GM12873 (cell line): ENCODE measurements at regions not wholly inside any gene's neighbourhood (a gene's known extent, or its start where the extent isn't known, plus 50 kb on each side); places are given as distances from the start of the nearest gene placed in this dataset.
A peak's percentile ranks its signal among the peaks of the same experiment; 100 is the strongest.

ENCODE experiments used
- CTCF ChIP-seq: IDR thresholded peaks from 2 replicates; pipeline ENCODE4 v1.5.1; 2012; ENCODE audit warnings: low read depth, mild to moderate bottlenecking, moderate library complexity, low read length, control low read depth; ENCODE audit not compliant: insufficient read depth; ENCODE audit errors: missing control alignments

GRCh38 chr1:50348449-50349241 is 74.6 kb downstream of the DMRTA2 start:
- TF ChIP-seq CTCF = peak; percentile 87

GRCh38 chr1:50347933-50348332 is 75.3 kb downstream of the DMRTA2 start:
- no peak for TF ChIP-seq CTCF

- TF ChIP-seq CTCF = no peak
These were observed 76.6 kb downstream of the DMRTA2 start for GRCh38 chr1:50346621-50347020.

- no peak for TF ChIP-seq CTCF
These were observed 79.9 kb downstream of the DMRTA2 start for GRCh38 chr1:50343323-50343722.

- no peak for TF ChIP-seq CTCF
These were observed 80.7 kb downstream of the DMRTA2 start for GRCh38 chr1:50342525-50342924.

- TF ChIP-seq CTCF = no peak
These were observed 88.2 kb downstream of the DMRTA2 start for GRCh38 chr1:50335036-50335435.

- TF ChIP-seq CTCF = peak; percentile 73
These were observed 89.7 kb downstream of the DMRTA2 start for GRCh38 chr1:50333595-50333974.
